ENCODE measurements at regions not wholly inside any gene's neighbourhood (a gene's known extent, or its start where the extent isn't known, plus 50 kb on each side); places are given as distances from the start of the nearest gene placed in this dataset.

DNA sequence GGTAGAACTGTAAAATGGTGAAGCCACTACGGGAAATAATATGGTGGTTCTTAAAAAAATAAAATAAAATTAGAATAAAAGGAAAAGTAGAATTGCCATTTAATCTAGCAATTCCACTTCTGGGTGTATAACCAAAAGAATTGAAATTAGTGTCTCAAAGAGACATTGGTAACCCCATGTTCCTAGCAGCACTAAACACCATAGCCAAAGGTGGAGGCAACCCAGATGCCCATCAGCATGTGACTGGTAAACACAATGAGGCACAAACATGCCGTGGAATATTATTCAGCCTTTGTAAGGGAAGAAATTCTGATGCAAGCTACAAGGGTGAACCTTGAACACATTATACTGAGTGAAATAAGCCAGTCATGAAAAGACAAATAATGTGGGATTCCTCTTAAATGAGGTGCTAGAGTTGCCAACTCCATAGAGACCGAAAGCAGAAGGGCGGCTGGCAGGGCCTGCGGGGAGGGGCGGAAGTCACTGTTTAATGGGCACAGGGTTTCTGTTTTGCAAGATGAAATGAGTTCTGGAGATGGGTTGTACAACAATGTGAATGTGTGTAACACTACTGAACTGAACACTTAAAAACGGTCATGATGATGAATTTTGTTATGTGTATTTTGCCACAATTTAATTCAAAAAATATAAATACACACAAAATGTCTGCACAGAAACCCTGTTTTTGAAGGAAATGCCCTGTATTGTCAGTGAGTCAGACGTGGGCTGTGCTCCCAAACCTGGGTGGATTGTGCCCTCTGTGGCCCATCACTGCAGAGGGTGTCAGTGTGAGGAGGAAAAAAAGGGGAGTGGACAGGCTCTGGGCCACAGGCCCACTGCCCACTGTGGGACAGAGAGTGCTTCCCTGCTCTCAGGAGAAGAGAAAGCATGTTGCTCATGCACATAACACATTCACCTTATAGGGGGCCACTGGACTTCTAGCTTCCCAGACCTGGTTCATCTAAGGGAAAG is 49.6 kb upstream of the CD93 start:
- H2BK20ac ChIP-seq (ENCODE audit: low read depth, low read length) = no peak overlapping the region
- DNase-seq (no peak), ATAC-seq (ENCODE audit: low read depth) (no peak)
- no peak overlapping the region for H3K9ac ChIP-seq (ENCODE audit: low read depth, low read length)
- dilution Hi-C loops (cut with HindIII; ENCODE audit: low sequenced_read_pairs, unreplicated experiment) (no loop called here), intact Hi-C loops (cut with micrococcal nuclease) (no loop called here), in situ Hi-C loops (cut with MboI; ENCODE audit: low sequenced_read_pairs) (no loop called here)
- no peak overlapping the region for H2AK9ac ChIP-seq (replicated peaks; ENCODE audit: low read depth, low read length, poor library complexity)
- no peaks in the 10 kb centered on the region for H3K9me3 ChIP-seq (ENCODE audit: control insufficient read depth, insufficient read depth, low read length)
- H4K5ac ChIP-seq (ENCODE audit: low read depth, low read length) = no peak overlapping the region
- H3K14ac ChIP-seq (replicated peaks; ENCODE audit: low read depth, low read length) = no peak overlapping the region
- H3K18ac ChIP-seq (ENCODE audit: low read depth, low read length) = no peak overlapping the region
- H3K56ac ChIP-seq (ENCODE audit: extremely low read depth, insufficient read depth, low read length) = no peak overlapping the region
- no peak overlapping the region for H3K4me3 ChIP-seq (ENCODE audit: insufficient read depth, low read depth, low read length)
- H4K20me1 ChIP-seq (ENCODE audit: insufficient read depth, low read length) = no peaks in the 10 kb centered on the region
- no peak overlapping the region for H3K23ac ChIP-seq (ENCODE audit: low read depth, low read length)
- no peak overlapping the region for H3K4me2 ChIP-seq (ENCODE audit: low read depth, low read length)
- no peak overlapping the region for H2AFZ ChIP-seq (replicated peaks; ENCODE audit: low read length, poor library complexity)
- H3K36me3 ChIP-seq (ENCODE audit: control insufficient read depth, insufficient read depth, low read length) = no peaks in the 10 kb centered on the region
- no peak overlapping the region for H4K8ac ChIP-seq (ENCODE audit: low read depth in 2 of 2, low read length in 2 of 2)
- no peak overlapping the region for H4K91ac ChIP-seq (ENCODE audit: insufficient read depth, low read depth, low read length)
- peaks cover 3% of the 10 kb centered on the region; the same call in 1 of the 2 replicates for H3K9me1 ChIP-seq (ENCODE audit: insufficient read depth, low read length)
- no peak overlapping the region for H3K4ac ChIP-seq (ENCODE audit: low read depth, low read length)
- no peak overlapping the region for H2BK120ac ChIP-seq (ENCODE audit: low read depth, low read length)
- ChIA-PET CTCF (no interaction called here), POLR2A (ENCODE audit: unreplicated experiment) (no interaction called here)
- no peaks in the 10 kb centered on the region for H3K4me1 ChIP-seq (ENCODE audit: control insufficient read depth, insufficient read depth, low read length)
- no TSS peak for BruUV-seq (replicated peaks)
- TF ChIP-seq BHLHE40 (IDR thresholded peaks at IDR 0.05; ENCODE audit: low read depth, low read length) (no peak), MAFK (IDR thresholded peaks at IDR 0.05; ENCODE audit: low read depth, low read length) (no peak), SMC3 (IDR thresholded peaks at IDR 0.05; ENCODE audit: low read depth, low read length) (no peak), RCOR1 (IDR thresholded peaks at IDR 0.05; ENCODE audit: insufficient replicate concordance, low read length) (no peak), RFX5 (IDR thresholded peaks at IDR 0.05; ENCODE audit: low read depth, low read length) (no peak), MXI1 (IDR thresholded peaks at IDR 0.05; ENCODE audit: borderline replicate concordance, low read depth, low read length) (no peak), MAZ (IDR thresholded peaks at IDR 0.05; ENCODE audit: borderline replicate concordance, low read depth, low read length) (no peak), CHD1 (IDR thresholded peaks at IDR 0.05; ENCODE audit: low read depth, low read length) (no peak), FOS (IDR thresholded peaks at IDR 0.05; ENCODE audit: low read depth, low read length) (no peak), POLR2A (IDR thresholded peaks at IDR 0.05; ENCODE audit: low read depth, low read length) (no peak), CTCF (conservative IDR thresholded peaks at IDR 0.05; ENCODE audit: low read depth, low read length) (no peak)
- WGBS, 2 experiments (ENCODE audit: extremely low coverage in 2 of 2, insufficient read length in 1 of 2) = 90% methylated on average over 2 of the region's 8 CpGs; no CpG with 5 or more reads in 1 of the 2 experiments
- no peak overlapping the region for H3K27ac ChIP-seq (ENCODE audit: insufficient read depth, low read length)
- no peak overlapping the region for H2AK5ac ChIP-seq (ENCODE audit: low read depth, low read length)
- no peaks in the 10 kb centered on the region for H3K79me1 ChIP-seq (ENCODE audit: low read depth in 1 of 2, low read length in 2 of 2)
- H2BK15ac ChIP-seq (ENCODE audit: low read depth, low read length) = no peak overlapping the region
- no peak overlapping the region for H2BK5ac ChIP-seq (ENCODE audit: low read depth, low read length, poor library complexity, severe bottlenecking)
- H3K27me3 ChIP-seq (ENCODE audit: control insufficient read depth, insufficient read depth, low read length) = no peaks in the 10 kb centered on the region
